Hepatocyte (in vitro differentiated cells): ENCODE measurements at regions not wholly inside any gene's neighbourhood (a gene's known extent, or its start where the extent isn't known, plus 50 kb on each side); places are given as distances from the start of the nearest gene placed in this dataset.

Source experiments
- CTCF ChIP-seq: fragments of 200-600 bp; sonication (generic); IDR thresholded peaks from 2 replicates; pipeline ENCODE4 v1.5.1; 2016; ENCODE audit warnings: antibody characterized with exemption, mild to moderate bottlenecking; ENCODE audit not compliant: poor library complexity
- EZH2phosphoT487 ChIP-seq: fragments of 200-600 bp; sonication (generic); IDR thresholded peaks from one replicate; pipeline ENCODE4 v1.6.1; 2018; ENCODE audit warnings: antibody characterized with exemption, mild to moderate bottlenecking, low read depth, moderate library complexity; ENCODE audit not compliant: unreplicated experiment, severe bottlenecking

GRCh38 chr6:21955951-21956350, 340.9 kb downstream of the PRL start:
- no peak for TF ChIP-seq CTCF
- TF ChIP-seq EZH2phosphoT487: no peak
